MM.1S (cell line): ENCODE measurements at regions not wholly inside any gene's neighbourhood (a gene's known extent, or its start where the extent isn't known, plus 50 kb on each side); places are given as distances from the start of the nearest gene placed in this dataset.

Experiments
- EZH2 ChIP-seq: fragments of 300-600 bp; sonication (generic); optimal IDR thresholded peaks from 2 replicates; pipeline ENCODE3; 2017; ENCODE audit warnings: low read depth, mild to moderate bottlenecking, antibody characterized with exemption, low read length, mixed read lengths
- EZH2phosphoT487 ChIP-seq: fragments of 300-600 bp; sonication (generic); IDR thresholded peaks from 2 replicates; pipeline ENCODE4 v1.6.1; 2018; ENCODE audit warnings: antibody characterized with exemption, low read length
- TF ChIP-seq, protein P1 (sequence below): fragments of 300-600 bp; sonication (generic); IDR thresholded peaks from 2 replicates; pipeline ENCODE4 v1.5.1; 2016; ENCODE audit warnings: antibody characterized with exemption, low read length, mixed read lengths

DNA sequence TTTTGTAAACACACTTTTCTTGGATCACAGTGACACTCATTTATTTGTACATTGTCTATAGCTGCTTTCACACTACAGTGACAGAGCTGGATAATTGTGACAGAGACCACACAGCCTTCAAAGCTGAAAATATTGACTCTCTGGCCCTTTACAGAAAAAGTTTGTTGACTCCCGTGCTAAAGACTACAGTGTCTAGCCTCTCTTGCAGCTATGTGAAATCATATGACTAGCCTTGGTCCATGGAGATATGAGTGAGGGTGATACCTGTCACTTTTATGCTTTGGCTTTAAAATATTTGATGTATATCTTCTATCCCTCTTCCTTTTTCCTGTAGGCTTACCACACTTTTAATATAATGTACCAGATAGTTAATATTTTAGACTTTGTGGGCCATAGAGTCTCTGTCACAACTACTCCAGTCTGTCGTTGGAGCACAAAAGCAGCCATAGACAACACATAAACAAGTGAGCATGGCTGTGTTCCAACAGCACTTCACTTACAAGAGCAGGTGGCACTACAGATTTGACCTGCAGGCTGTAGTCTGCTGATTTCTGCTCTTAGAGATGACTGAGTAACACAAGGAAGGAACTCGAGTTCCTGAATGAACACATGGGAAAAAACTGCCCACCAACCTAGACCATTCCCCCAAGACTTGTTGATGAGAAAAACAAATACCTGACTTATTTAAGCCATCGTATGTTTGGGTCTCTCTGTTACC lies 73.5 kb upstream of the ANKRD55 start:
- no peak for TF ChIP-seq EZH2
- TF ChIP-seq, protein P1, sequence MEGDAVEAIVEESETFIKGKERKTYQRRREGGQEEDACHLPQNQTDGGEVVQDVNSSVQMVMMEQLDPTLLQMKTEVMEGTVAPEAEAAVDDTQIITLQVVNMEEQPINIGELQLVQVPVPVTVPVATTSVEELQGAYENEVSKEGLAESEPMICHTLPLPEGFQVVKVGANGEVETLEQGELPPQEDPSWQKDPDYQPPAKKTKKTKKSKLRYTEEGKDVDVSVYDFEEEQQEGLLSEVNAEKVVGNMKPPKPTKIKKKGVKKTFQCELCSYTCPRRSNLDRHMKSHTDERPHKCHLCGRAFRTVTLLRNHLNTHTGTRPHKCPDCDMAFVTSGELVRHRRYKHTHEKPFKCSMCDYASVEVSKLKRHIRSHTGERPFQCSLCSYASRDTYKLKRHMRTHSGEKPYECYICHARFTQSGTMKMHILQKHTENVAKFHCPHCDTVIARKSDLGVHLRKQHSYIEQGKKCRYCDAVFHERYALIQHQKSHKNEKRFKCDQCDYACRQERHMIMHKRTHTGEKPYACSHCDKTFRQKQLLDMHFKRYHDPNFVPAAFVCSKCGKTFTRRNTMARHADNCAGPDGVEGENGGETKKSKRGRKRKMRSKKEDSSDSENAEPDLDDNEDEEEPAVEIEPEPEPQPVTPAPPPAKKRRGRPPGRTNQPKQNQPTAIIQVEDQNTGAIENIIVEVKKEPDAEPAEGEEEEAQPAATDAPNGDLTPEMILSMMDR = no peak
- TF ChIP-seq EZH2phosphoT487 = no peak
